ENCODE measurements at regions not wholly inside any gene's neighbourhood (a gene's known extent, or its start where the extent isn't known, plus 50 kb on each side); places are given as distances from the start of the nearest gene placed in this dataset.
"Not testable (repeated sequence)": the region's sequence is repeated elsewhere in the genome, so short reads cannot be mapped to it uniquely, and the experiment has no call there.

DNA sequence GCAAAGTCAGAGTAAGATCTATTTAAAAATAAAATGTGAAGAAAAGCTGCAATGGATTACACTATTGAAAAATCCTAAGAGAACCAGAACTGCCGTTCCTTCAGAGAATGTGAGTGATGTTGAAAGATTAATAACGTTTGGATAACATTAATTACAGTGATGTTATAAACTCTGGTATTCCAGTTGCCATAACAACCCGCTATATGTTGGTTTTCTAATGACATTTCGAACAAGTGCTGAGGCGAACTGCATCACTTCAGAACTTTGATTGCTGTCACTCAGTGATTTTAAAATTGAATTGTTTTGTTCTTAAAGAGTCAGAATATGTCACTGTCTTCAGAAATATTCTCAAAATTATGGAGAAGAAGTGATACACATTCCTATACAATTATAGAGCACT lies 89.4 kb upstream of the KIF2A start:
- not testable (repeated sequence) for H3K4me3 ChIP-seq (ENCODE audit: insufficient read depth, low read depth, low read length, poor library complexity, severe bottlenecking)

GRCh38 chr5:62217095-62217494 lies 88.9 kb upstream of the KIF2A start:
- not testable (repeated sequence) for H3K4me3 ChIP-seq (ENCODE audit: insufficient read depth, low read depth, low read length, poor library complexity, severe bottlenecking); H3K4me1 ChIP-seq (ENCODE audit: control insufficient read depth, insufficient read depth, low read length, poor library complexity, severe bottlenecking); H3K27ac ChIP-seq (ENCODE audit: insufficient read depth, low read length, poor library complexity, severe bottlenecking); H3K27me3 ChIP-seq (replicated peaks; ENCODE audit: control insufficient read depth, insufficient read depth, low read length, poor library complexity, severe bottlenecking); H3K9me3 ChIP-seq (ENCODE audit: control insufficient read depth, low read length); H3K36me3 ChIP-seq (ENCODE audit: control insufficient read depth, insufficient read depth, low read length); DNase-seq

More for the DNA sequence above, 89.4 kb upstream of the KIF2A start:
- not testable (repeated sequence) for H3K4me1 ChIP-seq (ENCODE audit: control insufficient read depth, insufficient read depth, low read length, poor library complexity, severe bottlenecking); H3K36me3 ChIP-seq (ENCODE audit: control insufficient read depth, insufficient read depth, low read length); H3K27ac ChIP-seq (ENCODE audit: insufficient read depth, low read length, poor library complexity, severe bottlenecking); H3K27me3 ChIP-seq (replicated peaks; ENCODE audit: control insufficient read depth, insufficient read depth, low read length, poor library complexity, severe bottlenecking); DNase-seq; H3K9me3 ChIP-seq (ENCODE audit: control insufficient read depth, low read length)

GRCh38 chr5:62218860-62219259 lies 87.1 kb upstream of the KIF2A start:
- H3K27ac ChIP-seq (ENCODE audit: insufficient read depth, low read length, poor library complexity, severe bottlenecking); H3K4me1 ChIP-seq (ENCODE audit: control insufficient read depth, insufficient read depth, low read length, poor library complexity, severe bottlenecking); H3K36me3 ChIP-seq (ENCODE audit: control insufficient read depth, insufficient read depth, low read length); DNase-seq; H3K9me3 ChIP-seq (ENCODE audit: control insufficient read depth, low read length); H3K4me3 ChIP-seq (ENCODE audit: insufficient read depth, low read depth, low read length, poor library complexity, severe bottlenecking); H3K27me3 ChIP-seq (replicated peaks; ENCODE audit: control insufficient read depth, insufficient read depth, low read length, poor library complexity, severe bottlenecking): not testable (repeated sequence)

DNA sequence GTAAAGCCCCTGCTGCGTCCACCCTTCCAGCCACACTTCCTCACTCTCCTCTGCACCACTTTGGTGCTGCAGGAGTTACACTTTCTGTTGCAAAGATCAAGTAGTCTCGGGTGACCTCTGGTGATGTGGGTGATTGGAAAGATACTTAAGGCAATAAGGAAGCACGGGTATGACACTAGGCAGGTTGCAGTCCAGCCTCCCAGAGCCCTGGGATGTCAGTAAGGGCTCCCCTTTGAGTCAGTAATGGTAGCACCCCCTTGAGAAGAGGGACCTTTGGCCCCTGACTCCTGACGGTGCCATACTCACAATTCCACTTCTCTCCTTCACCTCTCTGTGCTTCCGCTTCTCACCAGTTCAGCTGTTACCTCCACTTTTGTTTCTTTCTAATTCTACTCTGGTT lies 84.1 kb upstream of the KIF2A start:
- DNase-seq; H3K4me1 ChIP-seq (ENCODE audit: control insufficient read depth, insufficient read depth, low read length, poor library complexity, severe bottlenecking); H3K9me3 ChIP-seq (ENCODE audit: control insufficient read depth, low read length); H3K27ac ChIP-seq (ENCODE audit: insufficient read depth, low read length, poor library complexity, severe bottlenecking); H3K36me3 ChIP-seq (ENCODE audit: control insufficient read depth, insufficient read depth, low read length); H3K4me3 ChIP-seq (ENCODE audit: insufficient read depth, low read depth, low read length, poor library complexity, severe bottlenecking); H3K27me3 ChIP-seq (replicated peaks; ENCODE audit: control insufficient read depth, insufficient read depth, low read length, poor library complexity, severe bottlenecking): not testable (repeated sequence)

DNA sequence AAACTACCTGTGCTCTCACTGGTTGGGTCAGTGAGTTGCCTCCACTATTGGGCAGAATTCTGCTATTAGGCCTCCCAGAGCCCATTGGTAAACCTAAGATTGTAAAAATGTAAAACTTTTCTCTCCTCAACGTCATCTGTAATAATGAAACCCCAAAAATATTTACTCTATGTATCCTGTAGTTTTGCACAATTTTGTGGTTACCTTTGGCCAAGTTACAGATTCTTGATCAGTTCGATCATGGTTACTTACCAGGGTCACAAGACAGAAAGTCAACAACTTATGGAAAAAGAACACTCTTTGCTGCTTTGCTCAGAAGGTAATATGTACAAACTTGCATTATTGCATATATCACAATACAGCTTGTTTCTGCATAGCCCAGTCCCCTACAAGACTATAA lies 83.7 kb upstream of the KIF2A start:
- H3K4me3 ChIP-seq (ENCODE audit: insufficient read depth, low read depth, low read length, poor library complexity, severe bottlenecking); H3K27me3 ChIP-seq (replicated peaks; ENCODE audit: control insufficient read depth, insufficient read depth, low read length, poor library complexity, severe bottlenecking); H3K27ac ChIP-seq (ENCODE audit: insufficient read depth, low read length, poor library complexity, severe bottlenecking); H3K36me3 ChIP-seq (ENCODE audit: control insufficient read depth, insufficient read depth, low read length); H3K4me1 ChIP-seq (ENCODE audit: control insufficient read depth, insufficient read depth, low read length, poor library complexity, severe bottlenecking); H3K9me3 ChIP-seq (ENCODE audit: control insufficient read depth, low read length); DNase-seq: not testable (repeated sequence)

- H3K9me3 ChIP-seq (ENCODE audit: control insufficient read depth, low read length); H3K4me1 ChIP-seq (ENCODE audit: control insufficient read depth, insufficient read depth, low read length, poor library complexity, severe bottlenecking); H3K4me3 ChIP-seq (ENCODE audit: insufficient read depth, low read depth, low read length, poor library complexity, severe bottlenecking); H3K27ac ChIP-seq (ENCODE audit: insufficient read depth, low read length, poor library complexity, severe bottlenecking); H3K27me3 ChIP-seq (replicated peaks; ENCODE audit: control insufficient read depth, insufficient read depth, low read length, poor library complexity, severe bottlenecking); H3K36me3 ChIP-seq (ENCODE audit: control insufficient read depth, insufficient read depth, low read length): not testable (repeated sequence)
- peak; percentile 48 to 71 (median 58) for DNase-seq
Measured at GRCh38 chr5:62223312-62223670, 82.7 kb upstream of the KIF2A start.

DNA sequence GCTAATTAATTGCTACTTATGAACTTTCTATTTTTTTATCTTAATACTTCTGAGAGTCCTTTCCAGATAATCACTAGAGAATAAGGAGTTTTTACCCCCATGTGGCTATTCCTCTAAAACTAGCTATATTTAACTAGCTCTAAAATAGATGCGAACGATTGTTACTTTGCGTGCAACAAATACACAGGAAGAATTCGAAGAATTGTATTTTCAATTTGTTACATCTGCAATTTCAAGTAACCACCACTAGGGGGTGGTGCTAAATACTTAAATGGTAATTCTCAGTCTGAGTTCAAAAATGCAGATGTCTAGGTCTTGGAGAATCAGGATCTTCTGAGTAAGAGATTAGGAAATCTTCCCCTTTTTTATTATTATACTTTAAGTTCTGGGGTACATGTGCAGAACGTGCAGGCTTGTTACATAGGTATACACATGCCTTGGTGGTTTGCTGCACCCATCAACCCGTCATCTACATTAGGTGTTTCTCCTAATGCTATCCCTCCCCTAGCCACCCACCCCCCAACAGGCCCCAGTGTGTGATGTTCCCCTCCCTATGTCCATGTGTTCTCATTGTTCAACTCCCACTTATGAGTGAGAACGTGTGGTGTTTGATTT lies 80.9 kb upstream of the KIF2A start:
- not testable (repeated sequence) for H3K4me3 ChIP-seq (ENCODE audit: insufficient read depth, low read depth, low read length, poor library complexity, severe bottlenecking)

DNA sequence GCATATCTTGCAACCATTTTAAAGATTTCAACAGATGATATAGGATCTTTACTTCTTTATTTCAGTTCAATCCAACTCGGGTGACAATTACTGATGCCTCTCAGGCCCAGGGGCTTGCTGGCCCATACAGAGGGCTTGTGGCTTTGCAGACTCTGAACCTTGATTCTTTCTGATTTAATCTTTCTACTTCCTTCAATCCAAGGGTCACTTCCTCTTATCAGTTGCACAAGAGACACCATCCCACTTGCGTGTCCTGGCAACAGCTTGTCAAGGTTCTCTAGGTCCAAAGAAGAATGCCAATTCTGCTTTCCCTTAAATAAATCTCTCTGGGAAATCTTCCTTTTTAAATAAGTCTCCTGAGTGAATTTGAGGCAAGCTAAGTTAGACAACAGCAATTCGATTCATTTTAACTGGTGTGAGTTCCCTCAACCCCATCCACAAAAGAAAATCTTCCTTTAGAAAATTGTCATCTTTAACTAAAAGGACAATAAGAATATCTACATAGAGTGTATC lies 75.1 kb upstream of the KIF2A start:
- H3K27ac ChIP-seq (ENCODE audit: insufficient read depth, low read length, poor library complexity, severe bottlenecking); H3K9me3 ChIP-seq (ENCODE audit: control insufficient read depth, low read length); H3K36me3 ChIP-seq (ENCODE audit: control insufficient read depth, insufficient read depth, low read length); H3K4me3 ChIP-seq (ENCODE audit: insufficient read depth, low read depth, low read length, poor library complexity, severe bottlenecking); H3K4me1 ChIP-seq (ENCODE audit: control insufficient read depth, insufficient read depth, low read length, poor library complexity, severe bottlenecking); DNase-seq; H3K27me3 ChIP-seq (replicated peaks; ENCODE audit: control insufficient read depth, insufficient read depth, low read length, poor library complexity, severe bottlenecking): not testable (repeated sequence)

More for the DNA sequence above, 80.9 kb upstream of the KIF2A start:
- DNase-seq; H3K27ac ChIP-seq (ENCODE audit: insufficient read depth, low read length, poor library complexity, severe bottlenecking); H3K4me1 ChIP-seq (ENCODE audit: control insufficient read depth, insufficient read depth, low read length, poor library complexity, severe bottlenecking); H3K9me3 ChIP-seq (ENCODE audit: control insufficient read depth, low read length); H3K27me3 ChIP-seq (replicated peaks; ENCODE audit: control insufficient read depth, insufficient read depth, low read length, poor library complexity, severe bottlenecking); H3K36me3 ChIP-seq (ENCODE audit: control insufficient read depth, insufficient read depth, low read length): not testable (repeated sequence)

DNA sequence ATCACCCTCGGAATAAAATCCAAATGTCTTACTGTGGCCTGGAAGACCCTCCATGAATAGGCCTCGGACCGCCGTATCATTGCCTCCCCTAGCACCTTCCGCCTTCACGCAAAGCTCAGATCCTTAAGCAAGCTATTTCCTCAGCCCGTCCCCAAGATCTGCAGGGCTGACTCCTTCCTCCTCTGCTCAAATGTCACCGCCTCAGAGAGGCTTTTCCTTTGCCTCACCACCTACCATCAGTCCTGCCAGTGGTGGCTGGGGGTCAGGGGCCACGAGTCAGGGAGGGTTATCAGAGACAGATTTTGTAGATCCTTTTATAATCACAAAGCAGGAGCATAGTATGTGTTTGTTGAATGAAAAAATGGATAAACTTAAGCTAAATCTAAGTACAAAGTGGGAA lies 74.4 kb upstream of the KIF2A start:
- Histone ChIP-seq H3K36me3 (ENCODE audit: control insufficient read depth, insufficient read depth, low read length) (no peaks in the 10 kb centered on the region), H3K27ac (ENCODE audit: insufficient read depth, low read length, poor library complexity, severe bottlenecking) (no peak overlapping the region), H3K4me1 (ENCODE audit: control insufficient read depth, insufficient read depth, low read length, poor library complexity, severe bottlenecking) (no peaks in the 10 kb centered on the region), H3K27me3 (replicated peaks; ENCODE audit: control insufficient read depth, insufficient read depth, low read length, poor library complexity, severe bottlenecking) (no peaks in the 10 kb centered on the region), H3K9me3 (ENCODE audit: control insufficient read depth, low read length) (no peaks in the 10 kb centered on the region), H3K4me3 (ENCODE audit: insufficient read depth, low read depth, low read length, poor library complexity, severe bottlenecking) (no peak overlapping the region)
- no peak for DNase-seq

GRCh38 chr5:62232218-62232617 lies 73.8 kb upstream of the KIF2A start:
- not testable (repeated sequence) for H3K4me3 ChIP-seq (ENCODE audit: insufficient read depth, low read depth, low read length, poor library complexity, severe bottlenecking); H3K27me3 ChIP-seq (replicated peaks; ENCODE audit: control insufficient read depth, insufficient read depth, low read length, poor library complexity, severe bottlenecking); H3K27ac ChIP-seq (ENCODE audit: insufficient read depth, low read length, poor library complexity, severe bottlenecking); H3K4me1 ChIP-seq (ENCODE audit: control insufficient read depth, insufficient read depth, low read length, poor library complexity, severe bottlenecking); DNase-seq; H3K36me3 ChIP-seq (ENCODE audit: control insufficient read depth, insufficient read depth, low read length); H3K9me3 ChIP-seq (ENCODE audit: control insufficient read depth, low read length)

Data from effector memory CD4-positive, alpha-beta T cell (primary cell).